PC-9 (cell line): ENCODE measurements at regions not wholly inside any gene's neighbourhood (a gene's known extent, or its start where the extent isn't known, plus 50 kb on each side); places are given as distances from the start of the nearest gene placed in this dataset.

Experiments used
- CTCF ChIP-seq: fragments of 200-600 bp; sonication (generic); conservative IDR thresholded peaks from 2 replicates; pipeline ENCODE4 v1.6.1; 2017; ENCODE audit warnings: mixed run types, antibody characterized with exemption, mild to moderate bottlenecking, moderate library complexity
- EZH2 ChIP-seq: fragments of 200-600 bp; sonication (generic); IDR thresholded peaks from 2 replicates; pipeline ENCODE4 v1.8.0; 2017; ENCODE audit warnings: antibody characterized with exemption, low read depth

GRCh38 chr4:8725845-8726244 lies 133.3 kb downstream of the CPZ start:
- TF ChIP-seq EZH2 = no peak
- no peak for TF ChIP-seq CTCF
